AG04450 (cell line): ENCODE measurements at regions not wholly inside any gene's neighbourhood (a gene's known extent, or its start where the extent isn't known, plus 50 kb on each side); places are given as distances from the start of the nearest gene placed in this dataset.

ENCODE experiments used
- CTCF ChIA-PET: fragments of 300-600, 350-600 bp; formaldehyde crosslinking; extraction: SDS; loops from one replicate; lab custom pipeline; 2022; ENCODE audit warnings: antibody characterized with exemption, inconsistent platforms; lab: Charles Lee
- POLR2A ChIA-PET: fragments of 350-600 bp; formaldehyde crosslinking; extraction: SDS; loops from one replicate; lab custom pipeline; 2021; ENCODE audit warnings: antibody characterized with exemption, inconsistent platforms; lab: Yijun Ruan, JAX
- DNase-seq: peaks from one replicate; pipeline ENCODE4 v3.0.0-alpha.2; 2011; ENCODE audit warnings: low read depth, low spot score
- H3K27ac ChIP-seq: one replicate; pipeline ENCODE4 v1.5.1; 2012; ENCODE audit warnings: low read depth, low read length, control low read depth
- H3K27me3 ChIP-seq: one replicate; pipeline ENCODE4 v1.6.0; 2012; ENCODE audit warnings: low read length; ENCODE audit not compliant: control insufficient read depth, insufficient read depth
- H3K4me3 ChIP-seq: 2 replicates; pipeline ENCODE4 v1.5.1; 2011; ENCODE audit warnings: mild to moderate bottlenecking, low read depth, low read length, control low read depth
- H3K9me3 ChIP-seq: 2 replicates; pipeline ENCODE4 v1.5.1; 2012; ENCODE audit warnings: low read length; ENCODE audit not compliant: control insufficient read depth, insufficient read depth
- CTCF ChIP-seq: IDR thresholded peaks from 2 replicates; pipeline ENCODE4 v1.5.1; 2011; ENCODE audit warnings: low read depth, low read length, control low read depth, inconsistent platforms

DNA sequence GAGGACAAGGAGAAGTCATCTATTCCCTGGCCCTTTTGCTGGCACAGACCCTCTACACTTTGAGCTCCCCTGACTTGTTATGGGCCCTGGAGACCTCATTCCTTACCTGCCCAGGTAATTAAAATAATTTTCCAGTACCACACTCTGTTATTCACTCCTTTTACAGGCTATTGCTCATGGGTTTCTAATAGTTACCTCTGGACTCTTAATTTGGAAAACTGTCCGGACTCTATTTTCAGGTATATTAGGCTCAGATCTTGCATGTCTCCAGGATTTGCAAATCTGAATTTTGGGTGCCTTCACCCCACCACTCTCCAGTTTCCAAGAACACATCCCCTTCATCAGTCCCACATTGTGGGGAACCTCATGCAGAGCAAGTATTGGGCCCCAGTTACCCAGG, 186.8 kb upstream of the SESN3 start:
- Histone ChIP-seq H3K4me3 (no peak overlapping the region), H3K27ac (no peak overlapping the region), H3K27me3 (peaks cover 4% of the 10 kb centered on the region), H3K9me3 (no peaks in the 10 kb centered on the region)
- DNase-seq: no peak
- POLR2A ChIA-PET: no interaction called here
- no peak for TF ChIP-seq CTCF
- CTCF ChIA-PET: no interaction called here

GRCh38 chr11:95415837-95416304, 184.9 kb upstream of the SESN3 start:
- Histone ChIP-seq H3K4me3 (no peak overlapping the region), H3K27me3 (peaks cover 4% of the 10 kb centered on the region), H3K9me3 (no peaks in the 10 kb centered on the region), H3K27ac (no peak overlapping the region)
- POLR2A ChIA-PET: no interaction called here
- CTCF ChIA-PET: no interaction called here
- no peak for DNase-seq
- no peak for TF ChIP-seq CTCF

- CTCF ChIA-PET: no interaction called here
- Histone ChIP-seq H3K27ac (no peak overlapping the region), H3K27me3 (peaks cover 4% of the 10 kb centered on the region), H3K9me3 (no peaks in the 10 kb centered on the region), H3K4me3 (no peak overlapping the region)
- no peak for TF ChIP-seq CTCF
- POLR2A ChIA-PET: no interaction called here
- DNase-seq: no peak
Observed at GRCh38 chr11:95414217-95414616, 183.2 kb upstream of the SESN3 start.

DNA sequence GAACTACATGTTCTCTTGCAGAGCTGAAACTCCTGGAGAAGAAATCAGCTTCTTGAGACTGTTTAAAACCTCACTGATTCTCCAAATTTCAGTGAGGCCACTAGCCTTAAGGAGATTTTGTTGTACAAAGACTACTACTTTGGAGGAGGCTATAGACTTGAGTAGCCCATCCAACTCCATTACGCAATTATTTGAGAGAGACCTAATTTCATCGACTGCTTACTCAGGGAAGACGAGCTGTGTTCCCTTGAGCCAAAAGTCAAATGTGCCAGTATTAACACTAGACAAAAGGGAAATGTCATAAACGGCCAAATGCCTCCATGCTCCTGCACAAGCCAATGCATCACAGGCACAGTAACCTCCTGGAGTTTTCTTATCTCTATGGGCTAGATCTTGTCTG, 182.8 kb upstream of the SESN3 start:
- Histone ChIP-seq H3K9me3 (no peaks in the 10 kb centered on the region), H3K4me3 (no peak overlapping the region), H3K27ac (no peak overlapping the region), H3K27me3 (peaks cover 4% of the 10 kb centered on the region)
- ChIA-PET POLR2A (no interaction called here), CTCF (no interaction called here)
- no peak for TF ChIP-seq CTCF
- DNase-seq: no peak

GRCh38 chr11:95413021-95413420, 182.0 kb upstream of the SESN3 start:
- Histone ChIP-seq H3K27ac (no peak overlapping the region), H3K4me3 (no peak overlapping the region), H3K27me3 (peaks cover 4% of the 10 kb centered on the region), H3K9me3 (no peaks in the 10 kb centered on the region)
- CTCF ChIA-PET: interaction anchor here (1.0 kb wide), 1 partner anchor 329 kb away, joined by 3 read pairs; no protein-coding TSS in a partner anchor
- POLR2A ChIA-PET: no interaction called here
- DNase-seq: no peak
- TF ChIP-seq CTCF: no peak
